CD8-positive, alpha-beta memory T cell (primary cell): ENCODE measurements at regions not wholly inside any gene's neighbourhood (a gene's known extent, or its start where the extent isn't known, plus 50 kb on each side); places are given as distances from the start of the nearest gene placed in this dataset.
A peak's percentile ranks its signal among the peaks of the same experiment; 100 is the strongest.
"Not testable (repeated sequence)": the region's sequence is repeated elsewhere in the genome, so short reads cannot be mapped to it uniquely, and the experiment has no call there.

Experiments used
- CTCF ChIA-PET: fragments of 350-600 bp; sonication (Branson Sonifier 250); formaldehyde crosslinking; loops from one replicate; lab custom pipeline; 2021; ENCODE audit warnings: antibody characterized with exemption; lab: Charles Lee
- POLR2A ChIA-PET: fragments of 350-600 bp; sonication (Branson Sonifier 250); formaldehyde crosslinking; loops from one replicate; lab custom pipeline; 2021; ENCODE audit warnings: antibody characterized with exemption; lab: Charles Lee
- DNase-seq, 5 donors: peaks; one replicate each; pipeline versions ENCODE4 v3.0.0 to v3.0.0-alpha.2; 2020 to 2022; ENCODE audit warnings: mixed read lengths in 1 of 5
- H3K27ac ChIP-seq: one replicate; pipeline ENCODE4 v1.7.0; 2013; ENCODE audit warnings: low read depth, mild to moderate bottlenecking, low read length, moderate library complexity
- H3K27me3 ChIP-seq: 2 replicates; pipeline ENCODE4 v1.7.0; 2013; ENCODE audit warnings: low read length, mild to moderate bottlenecking; ENCODE audit not compliant: insufficient read depth, poor library complexity, severe bottlenecking
- H3K36me3 ChIP-seq: 2 replicates; pipeline ENCODE4 v1.7.0; 2013; ENCODE audit warnings: mild to moderate bottlenecking, low read length, moderate library complexity; ENCODE audit not compliant: insufficient read depth
- H3K4me1 ChIP-seq: 2 replicates; pipeline ENCODE4 v1.7.0; 2013; ENCODE audit warnings: mild to moderate bottlenecking, low read length, moderate library complexity; ENCODE audit not compliant: insufficient read depth
- H3K4me3 ChIP-seq: 2 replicates; pipeline ENCODE4 v1.7.0; 2013; ENCODE audit warnings: mild to moderate bottlenecking, low read length
- H3K9me3 ChIP-seq: 2 replicates; pipeline ENCODE4 v1.7.0; 2013; ENCODE audit warnings: mild to moderate bottlenecking, low read length
- H3K27ac Mint-ChIP-seq, 8 donors: one replicate each; pipeline ENCODE4 v1.8.0; 2020 to 2021; ENCODE audit warnings: mixed read lengths in 8 of 8, mild to moderate bottlenecking in 6 of 8, inconsistent platforms in 3 of 8, moderate library complexity in 3 of 8
- H3K27me3 Mint-ChIP-seq, 2 donors: one replicate each; pipeline ENCODE4 v1.8.0; 2020 to 2021; ENCODE audit warnings: mixed read lengths in 2 of 2, mild to moderate bottlenecking in 1 of 2, moderate library complexity in 1 of 2
- H3K36me3 Mint-ChIP-seq, 3 donors: one replicate each; pipeline ENCODE4 v1.8.0; 2020 to 2021; ENCODE audit warnings: mixed read lengths in 3 of 3, inconsistent platforms in 1 of 3, mild to moderate bottlenecking in 1 of 3
- H3K4me1 Mint-ChIP-seq, 3 donors: one replicate each; pipeline ENCODE4 v1.8.0; 2020 to 2021; ENCODE audit warnings: mixed read lengths in 3 of 3, inconsistent platforms in 1 of 3, mild to moderate bottlenecking in 1 of 3
- H3K4me3 Mint-ChIP-seq, 7 donors: one replicate each; pipeline ENCODE4 v1.8.0; 2020 to 2021; ENCODE audit warnings: mixed read lengths in 7 of 7, mild to moderate bottlenecking in 6 of 7, moderate library complexity in 4 of 7, inconsistent platforms in 2 of 7
- H3K9me3 Mint-ChIP-seq, 5 donors: one replicate each; pipeline ENCODE4 v1.8.0; 2020 to 2022; ENCODE audit warnings: mixed read lengths in 5 of 5, mild to moderate bottlenecking in 3 of 5, moderate library complexity in 2 of 5, inconsistent platforms in 1 of 5

GRCh38 chr9:88256216-88256615 is 117.9 kb upstream of the SPATA31C2 start:
- Histone ChIP-seq H3K27me3 (no peaks in the 10 kb centered on the region), H3K4me1 (no peaks in the 10 kb centered on the region), H3K27ac (no peak overlapping the region), H3K9me3 (peaks cover 5% of the 10 kb centered on the region), H3K36me3 (no peaks in the 10 kb centered on the region), H3K4me3 (no peak overlapping the region)
- Mint-ChIP-seq H3K36me3 (peaks cover 0 to 11% (median 0%) of the 10 kb centered on the region in 3 donors), H3K4me1 (no peaks in the 10 kb centered on the region), H3K9me3 (peaks cover 11 to 25% (median 21%) of the 10 kb centered on the region in 5 donors), H3K4me3 (no peak overlapping the region), H3K27ac (no peak overlapping the region), H3K27me3 (peaks cover 5 to 34% of the 10 kb centered on the region in 2 donors)
- ChIA-PET POLR2A (no interaction called here), CTCF (no interaction called here)
- DNase-seq = no peak

- H3K27me3 ChIP-seq, H3K9me3 ChIP-seq, H3K4me3 Mint-ChIP-seq, H3K4me1 ChIP-seq, H3K36me3 ChIP-seq, DNase-seq, H3K27ac Mint-ChIP-seq, CTCF ChIA-PET, H3K4me3 ChIP-seq, POLR2A ChIA-PET, H3K27ac ChIP-seq, H3K4me1 Mint-ChIP-seq: not testable (repeated sequence)
- peaks cover 0 to 15% (median 0%) of the 10 kb centered on the region in 3 donors for H3K36me3 Mint-ChIP-seq
- peaks cover 11 to 29% (median 26%) of the 10 kb centered on the region in 5 donors for H3K9me3 Mint-ChIP-seq
- H3K27me3 Mint-ChIP-seq = peaks cover 3 to 31% of the 10 kb centered on the region in 2 donors
Measured at GRCh38 chr9:88255806-88256205, 117.5 kb upstream of the SPATA31C2 start.

- no peak overlapping the region for H3K27ac Mint-ChIP-seq
- Histone ChIP-seq H3K36me3 (no peaks in the 10 kb centered on the region), H3K27me3 (no peaks in the 10 kb centered on the region), H3K4me1 (no peaks in the 10 kb centered on the region), H3K9me3 (peaks cover 5% of the 10 kb centered on the region), H3K4me3 (no peak overlapping the region), H3K27ac (no peak overlapping the region)
- ChIA-PET POLR2A (no interaction called here), CTCF (no interaction called here)
- peaks cover 0 to 23% (median 0%) of the 10 kb centered on the region in 3 donors for H3K36me3 Mint-ChIP-seq
- no peaks in the 10 kb centered on the region for H3K4me1 Mint-ChIP-seq
- H3K9me3 Mint-ChIP-seq = peaks cover 12 to 42% (median 34%) of the 10 kb centered on the region in 5 donors
- DNase-seq = no peak
- no peak overlapping the region for H3K4me3 Mint-ChIP-seq
- peaks cover 6 to 10% of the 10 kb centered on the region in 2 donors for H3K27me3 Mint-ChIP-seq
Measured at GRCh38 chr9:88251903-88252302, 113.6 kb upstream of the SPATA31C2 start.

GRCh38 chr9:88243736-88244135 is 105.5 kb upstream of the SPATA31C2 start:
- Mint-ChIP-seq H3K4me1 (peaks cover 2 to 4% (median 3%) of the 10 kb centered on the region in 3 donors), H3K36me3 (peaks cover 0 to 10% (median 0%) of the 10 kb centered on the region in 3 donors), H3K4me3 (no peak overlapping the region), H3K9me3 (peaks cover 0 to 3% (median 0%) of the 10 kb centered on the region in 5 donors), H3K27me3 (peaks cover 17 to 27% of the 10 kb centered on the region in 2 donors), H3K27ac (no peak overlapping the region)
- DNase-seq = no peak
- Histone ChIP-seq H3K27me3 (no peaks in the 10 kb centered on the region), H3K36me3 (no peaks in the 10 kb centered on the region), H3K4me3 (no peak overlapping the region), H3K4me1 (no peaks in the 10 kb centered on the region), H3K9me3 (no peaks in the 10 kb centered on the region), H3K27ac (no peak overlapping the region)
- POLR2A ChIA-PET = no interaction called here
- CTCF ChIA-PET = no interaction called here

GRCh38 chr9:88242879-88243278 is 104.6 kb upstream of the SPATA31C2 start:
- CTCF ChIA-PET = no interaction called here
- H3K4me3 Mint-ChIP-seq = no peak overlapping the region

GRCh38 chr9:88237991-88238571 is 99.8 kb upstream of the SPATA31C2 start:
- Histone ChIP-seq H3K4me1 (peaks cover 7% of the 10 kb centered on the region), H3K4me3 (no peak overlapping the region), H3K27me3 (no peaks in the 10 kb centered on the region), H3K9me3 (no peaks in the 10 kb centered on the region), H3K36me3 (no peaks in the 10 kb centered on the region), H3K27ac (no peak overlapping the region)
- peaks cover 23 to 42% of the 10 kb centered on the region in 2 donors for H3K27me3 Mint-ChIP-seq
- no peak overlapping the region for H3K27ac Mint-ChIP-seq
- POLR2A ChIA-PET = no interaction called here
- H3K4me1 Mint-ChIP-seq = peaks cover 12 to 18% (median 14%) of the 10 kb centered on the region in 3 donors
- peak in 1 of 5 donors; percentile 8 for DNase-seq
- peaks cover 0 to 9% (median 0%) of the 10 kb centered on the region in 3 donors for H3K36me3 Mint-ChIP-seq
- CTCF ChIA-PET = no interaction called here
- H3K4me3 Mint-ChIP-seq = peak overlapping the region in 5 of 7 donors; percentile 10 to 68 (median 24)
- peaks cover 0 to 3% (median 0%) of the 10 kb centered on the region in 5 donors for H3K9me3 Mint-ChIP-seq

More at GRCh38 chr9:88242879-88243278, 104.6 kb upstream of the SPATA31C2 start:
- no peak for DNase-seq
- POLR2A ChIA-PET = no interaction called here
- H3K9me3 ChIP-seq = no peaks in the 10 kb centered on the region
- Mint-ChIP-seq H3K36me3 (peaks cover 0 to 10% (median 0%) of the 10 kb centered on the region in 3 donors), H3K4me1 (peaks cover 6 to 12% (median 9%) of the 10 kb centered on the region in 3 donors), H3K27me3 (peaks cover 17 to 32% of the 10 kb centered on the region in 2 donors), H3K9me3 (peaks cover 0 to 3% (median 0%) of the 10 kb centered on the region in 5 donors), H3K27ac (no peak overlapping the region)
- no peak overlapping the region for H3K4me3 ChIP-seq
- H3K4me1 ChIP-seq = peaks cover 6% of the 10 kb centered on the region
- H3K36me3 ChIP-seq = no peaks in the 10 kb centered on the region
- H3K27me3 ChIP-seq = no peaks in the 10 kb centered on the region
- no peak overlapping the region for H3K27ac ChIP-seq

GRCh38 chr9:88237479-88237961 is 99.2 kb upstream of the SPATA31C2 start:
- no peaks in the 10 kb centered on the region for H3K9me3 ChIP-seq
- H3K4me1 Mint-ChIP-seq = peaks cover 12 to 18% (median 14%) of the 10 kb centered on the region in 3 donors
- no peaks in the 10 kb centered on the region for H3K36me3 ChIP-seq
- H3K4me3 Mint-ChIP-seq = no peak overlapping the region
- H3K9me3 Mint-ChIP-seq = peaks cover 0 to 2% (median 0%) of the 10 kb centered on the region in 5 donors
- no peak for DNase-seq
- CTCF ChIA-PET = no interaction called here
- no peak overlapping the region for H3K27ac Mint-ChIP-seq
- no peak overlapping the region for H3K4me3 ChIP-seq
- H3K27me3 Mint-ChIP-seq = peaks cover 25 to 44% of the 10 kb centered on the region in 2 donors
- peaks cover 0 to 4% (median 0%) of the 10 kb centered on the region in 3 donors for H3K36me3 Mint-ChIP-seq
- no peaks in the 10 kb centered on the region for H3K27me3 ChIP-seq
- no peak overlapping the region for H3K27ac ChIP-seq
- H3K4me1 ChIP-seq = peaks cover 7% of the 10 kb centered on the region
- POLR2A ChIA-PET = no interaction called here
